ENCODE measurements at regions not wholly inside any gene's neighbourhood (a gene's known extent, or its start where the extent isn't known, plus 50 kb on each side); places are given as distances from the start of the nearest gene placed in this dataset.

- TF ChIP-seq, protein P1, sequence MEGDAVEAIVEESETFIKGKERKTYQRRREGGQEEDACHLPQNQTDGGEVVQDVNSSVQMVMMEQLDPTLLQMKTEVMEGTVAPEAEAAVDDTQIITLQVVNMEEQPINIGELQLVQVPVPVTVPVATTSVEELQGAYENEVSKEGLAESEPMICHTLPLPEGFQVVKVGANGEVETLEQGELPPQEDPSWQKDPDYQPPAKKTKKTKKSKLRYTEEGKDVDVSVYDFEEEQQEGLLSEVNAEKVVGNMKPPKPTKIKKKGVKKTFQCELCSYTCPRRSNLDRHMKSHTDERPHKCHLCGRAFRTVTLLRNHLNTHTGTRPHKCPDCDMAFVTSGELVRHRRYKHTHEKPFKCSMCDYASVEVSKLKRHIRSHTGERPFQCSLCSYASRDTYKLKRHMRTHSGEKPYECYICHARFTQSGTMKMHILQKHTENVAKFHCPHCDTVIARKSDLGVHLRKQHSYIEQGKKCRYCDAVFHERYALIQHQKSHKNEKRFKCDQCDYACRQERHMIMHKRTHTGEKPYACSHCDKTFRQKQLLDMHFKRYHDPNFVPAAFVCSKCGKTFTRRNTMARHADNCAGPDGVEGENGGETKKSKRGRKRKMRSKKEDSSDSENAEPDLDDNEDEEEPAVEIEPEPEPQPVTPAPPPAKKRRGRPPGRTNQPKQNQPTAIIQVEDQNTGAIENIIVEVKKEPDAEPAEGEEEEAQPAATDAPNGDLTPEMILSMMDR (conservative IDR thresholded peaks at IDR 0.05; ENCODE audit: low read depth, low read length), result no peak
- no peak for TF ChIP-seq POLR2A (IDR thresholded peaks at IDR 0.05; ENCODE audit: low read depth, low read length)
- TF ChIP-seq CHD1 (IDR thresholded peaks at IDR 0.05; ENCODE audit: low read depth, low read length), result no peak
- no peak for TF ChIP-seq CEBPB (IDR thresholded peaks at IDR 0.05; ENCODE audit: low read depth, low read length)
- no peak for TF ChIP-seq MXI1 (IDR thresholded peaks at IDR 0.05; ENCODE audit: borderline replicate concordance, low read depth, low read length)
- TF ChIP-seq SMC3 (IDR thresholded peaks at IDR 0.05; ENCODE audit: low read depth, low read length), result no peak
Observed at GRCh38 chr13:104025303-104025702, 959.1 kb upstream of the SLC10A2 start.

Measured in IMR-90 (cell line).